HEK293T (cell line): ENCODE measurements at regions not wholly inside any gene's neighbourhood (a gene's known extent, or its start where the extent isn't known, plus 50 kb on each side); places are given as distances from the start of the nearest gene placed in this dataset.

Experiments
- CTCF ChIA-PET: fragments of 350-600 bp; formaldehyde crosslinking; extraction: SDS; loops from one replicate; lab custom pipeline; 2021; ENCODE audit warnings: antibody characterized with exemption, inconsistent platforms; lab: Yijun Ruan, JAX
- POLR2A ChIA-PET: fragments of 350-600 bp; formaldehyde crosslinking; extraction: SDS; loops from one replicate; lab custom pipeline; 2020; ENCODE audit warnings: antibody characterized with exemption, inconsistent platforms; lab: Yijun Ruan, JAX
- DNase-seq: peaks from one replicate; pipeline ENCODE4 v3.0.0; 2012; ENCODE audit warnings: mixed read lengths; ENCODE audit errors: extremely low spot score
- ARNT ChIP-seq: fragments of 450-650 bp; IDR thresholded peaks from 2 replicates; pipeline ENCODE4 v1.6.1; 2017; ENCODE audit warnings: mild to moderate bottlenecking
- BHLHE40 ChIP-seq: fragments of 450-650 bp; IDR thresholded peaks from 2 replicates; pipeline ENCODE4 v1.6.1; 2016; ENCODE audit warnings: mild to moderate bottlenecking, moderate library complexity, borderline replicate concordance
- CTBP1 ChIP-seq: fragments of 450-650 bp; IDR thresholded peaks from 2 replicates; pipeline ENCODE4 v1.6.1; 2016; ENCODE audit warnings: borderline replicate concordance
- ELF4 ChIP-seq: fragments of 450-650 bp; IDR thresholded peaks from 2 replicates; pipeline ENCODE4 v1.6.1; 2017; ENCODE audit warnings: antibody characterized with exemption
- FOXA1 ChIP-seq: fragments of 450-650 bp; IDR thresholded peaks from 2 replicates; pipeline ENCODE4 v1.6.1; 2016; ENCODE audit warnings: mild to moderate bottlenecking
- FOXK2 ChIP-seq: fragments of 450-650 bp; IDR thresholded peaks from 2 replicates; pipeline ENCODE4 v1.6.1; 2016; ENCODE audit warnings: mild to moderate bottlenecking
- FOXM1 ChIP-seq: fragments of 450-650 bp; IDR thresholded peaks from 2 replicates; pipeline ENCODE4 v1.6.1; 2017; ENCODE audit warnings: mild to moderate bottlenecking, borderline replicate concordance
- HDGF ChIP-seq: fragments of 450-650 bp; IDR thresholded peaks from 2 replicates; pipeline ENCODE4 v1.6.1; 2017; ENCODE audit warnings: antibody characterized with exemption, borderline replicate concordance
- L3MBTL2 ChIP-seq: fragments of 450-650 bp; conservative IDR thresholded peaks from 2 replicates; pipeline ENCODE4 v1.6.1; 2016; ENCODE audit warnings: mild to moderate bottlenecking
- LEF1 ChIP-seq: fragments of 450-650 bp; IDR thresholded peaks from 2 replicates; pipeline ENCODE4 v1.6.1; 2017; ENCODE audit warnings: mild to moderate bottlenecking, borderline replicate concordance
- NFRKB ChIP-seq: fragments of 450-650 bp; IDR thresholded peaks from 2 replicates; pipeline ENCODE4 v1.6.1; 2016; ENCODE audit warnings: mild to moderate bottlenecking, moderate library complexity
- PKNOX1 ChIP-seq: fragments of 450-650 bp; IDR thresholded peaks from 2 replicates; pipeline ENCODE4 v1.6.1; 2016
- SP1 ChIP-seq: fragments of 450-650 bp; IDR thresholded peaks from 2 replicates; pipeline ENCODE4 v1.6.1; 2017
- SUZ12 ChIP-seq: fragments of 450-650 bp; IDR thresholded peaks from 2 replicates; pipeline ENCODE4 v1.6.1; 2016; ENCODE audit warnings: mild to moderate bottlenecking
- TARDBP ChIP-seq: fragments of 450-650 bp; IDR thresholded peaks from 2 replicates; pipeline ENCODE4 v1.6.1; 2016
- ZNF384 ChIP-seq: fragments of 450-650 bp; IDR thresholded peaks from 2 replicates; pipeline ENCODE4 v1.6.1; 2016

GRCh38 chr1:78223417-78224215 lies 177.8 kb downstream of the GIPC2 start:
- CTCF ChIA-PET, result no interaction called here
- DNase-seq, result no peak
- POLR2A ChIA-PET, result no interaction called here
- no peak for TF ChIP-seq CTBP1
- no peak for TF ChIP-seq BHLHE40
- no peak for TF ChIP-seq FOXK2
- TF ChIP-seq PKNOX1, result no peak
- TF ChIP-seq ARNT, result no peak
- no peak for TF ChIP-seq SUZ12
- no peak for TF ChIP-seq HDGF
- TF ChIP-seq ZNF384, result no peak
- TF ChIP-seq LEF1, result no peak
- no peak for TF ChIP-seq L3MBTL2
- no peak for TF ChIP-seq TARDBP
- no peak for TF ChIP-seq NFRKB
- no peak for TF ChIP-seq FOXA1

DNA sequence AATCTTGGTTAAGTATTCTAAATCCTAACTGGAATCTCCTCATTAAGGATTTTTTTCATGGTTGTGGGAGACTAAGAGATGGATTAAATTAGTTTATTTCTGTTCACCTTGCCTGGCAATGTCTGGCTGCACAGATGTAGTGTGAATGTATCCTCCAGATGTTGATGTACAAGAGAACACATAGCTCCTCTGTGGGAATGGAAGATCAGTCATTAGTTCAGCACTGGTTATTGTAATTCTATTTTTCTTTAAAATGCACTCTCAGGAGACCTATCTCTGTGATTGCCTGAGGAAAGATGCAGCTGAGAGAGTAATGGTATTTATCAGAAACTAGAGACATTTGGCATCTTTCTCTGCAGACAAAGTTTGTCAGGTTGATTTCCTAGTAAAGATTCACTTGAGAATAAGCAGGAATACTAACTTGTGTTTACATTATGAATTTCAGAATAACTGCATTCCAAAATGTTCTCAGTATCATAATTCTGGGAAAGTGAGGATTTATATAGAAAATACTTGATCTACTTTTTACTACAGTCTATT lies 178.6 kb downstream of the GIPC2 start:
- DNase-seq, result no peak
- ChIA-PET CTCF (no interaction called here), POLR2A (no interaction called here)
- TF ChIP-seq FOXA1 (no peak), ELF4 (no peak), SP1 (no peak), NFRKB (no peak), PKNOX1 (no peak), CTBP1 (no peak), SUZ12 (no peak), HDGF (no peak), ARNT (no peak), L3MBTL2 (no peak), TARDBP (no peak)

GRCh38 chr1:78224861-78225552 lies 179.2 kb downstream of the GIPC2 start:
- DNase-seq, result peak; percentile 31
- POLR2A ChIA-PET, result no interaction called here
- TF ChIP-seq FOXA1, result no peak
- TF ChIP-seq PKNOX1, result peak; percentile 31; the same call in 1 of the 2 replicates
- no peak for TF ChIP-seq L3MBTL2
- TF ChIP-seq HDGF, result no peak
- TF ChIP-seq TARDBP, result no peak
- CTCF ChIA-PET, result no interaction called here

DNA sequence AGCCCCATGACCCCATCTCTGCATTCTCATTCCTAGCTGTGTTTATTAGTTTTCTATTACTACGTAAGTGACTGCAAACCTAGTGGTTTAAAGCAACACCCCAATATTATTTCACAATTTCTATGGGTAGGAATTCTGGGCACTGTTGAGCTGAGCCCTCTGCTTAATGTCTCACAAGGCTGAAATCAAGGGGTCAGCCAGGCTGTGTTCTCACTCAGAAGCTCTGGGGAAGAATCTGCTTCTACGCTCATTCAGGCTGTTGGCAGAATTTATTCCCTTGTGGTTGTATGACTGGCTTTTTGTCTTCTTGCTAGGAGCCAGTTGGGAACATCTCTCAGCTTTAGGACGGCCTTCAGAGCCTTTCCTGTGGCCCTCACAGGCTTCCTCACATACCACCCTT lies 181.0 kb downstream of the GIPC2 start:
- ChIA-PET CTCF (no interaction called here), POLR2A (no interaction called here)
- DNase-seq, result no peak
- no peak for TF ChIP-seq L3MBTL2
- no peak for TF ChIP-seq FOXM1
- TF ChIP-seq LEF1, result no peak
- TF ChIP-seq ELF4, result no peak
- no peak for TF ChIP-seq BHLHE40
- no peak for TF ChIP-seq TARDBP
- no peak for TF ChIP-seq HDGF
- TF ChIP-seq PKNOX1, result no peak
- no peak for TF ChIP-seq FOXK2
- TF ChIP-seq CTBP1, result no peak
- TF ChIP-seq FOXA1, result no peak
- no peak for TF ChIP-seq ARNT
- TF ChIP-seq SUZ12, result no peak
- no peak for TF ChIP-seq NFRKB
- no peak for TF ChIP-seq ZNF384
- TF ChIP-seq SP1, result no peak
